RWPE2 (cell line): ENCODE measurements at regions not wholly inside any gene's neighbourhood (a gene's known extent, or its start where the extent isn't known, plus 50 kb on each side); places are given as distances from the start of the nearest gene placed in this dataset.

Source experiments
- ATAC-seq: fragments of 200-7000 bp; cut with Tn5 transposase; 3 replicates; pipeline ENCODE4 v1.9.1; 2021; ENCODE audit warnings: low read depth
- DNase-seq: peaks from one replicate; pipeline ENCODE4 v3.0.0-alpha.2; 2020; ENCODE audit warnings: low spot score
- H3K27ac ChIP-seq: fragments of 450-650 bp; 2 replicates; pipeline ENCODE4 v1.5.1; 2017; ENCODE audit warnings: mild to moderate bottlenecking; ENCODE audit not compliant: poor library complexity, severe bottlenecking
- H3K27me3 ChIP-seq: fragments of 250-450 bp; sonication (Bioruptor Pico); 2 replicates; pipeline ENCODE4 v1.5.1; 2021; ENCODE audit warnings: mild to moderate bottlenecking, moderate library complexity; ENCODE audit not compliant: insufficient read depth, poor library complexity, severe bottlenecking
- H3K36me3 ChIP-seq: fragments of 250-450 bp; sonication (Bioruptor Pico); 2 replicates; pipeline ENCODE4 v1.5.1; 2020; ENCODE audit warnings: low read depth, mild to moderate bottlenecking, moderate library complexity
- H3K4me1 ChIP-seq: fragments of 250-450 bp; sonication (Bioruptor Pico); 2 replicates; pipeline ENCODE4 v1.5.1; 2021; ENCODE audit warnings: mild to moderate bottlenecking, moderate library complexity; ENCODE audit not compliant: insufficient read depth, poor library complexity, severe bottlenecking
- H3K4me3 ChIP-seq: fragments of 250-450 bp; sonication (Bioruptor Pico); 2 replicates; pipeline ENCODE4 v1.5.1; 2021; ENCODE audit warnings: mild to moderate bottlenecking, moderate library complexity; ENCODE audit not compliant: severe bottlenecking
- H3K9me3 ChIP-seq: fragments of 250-450 bp; sonication (Bioruptor Pico); 2 replicates; pipeline ENCODE4 v1.5.1; 2021; ENCODE audit warnings: mild to moderate bottlenecking, moderate library complexity; ENCODE audit not compliant: severe bottlenecking
- TF ChIP-seq, protein P1 (sequence below): fragments of 450-650 bp; IDR thresholded peaks from one replicate; pipeline ENCODE4 v1.5.1; 2017; ENCODE audit warnings: mild to moderate bottlenecking, moderate library complexity; ENCODE audit not compliant: poor library complexity, severe bottlenecking

DNA sequence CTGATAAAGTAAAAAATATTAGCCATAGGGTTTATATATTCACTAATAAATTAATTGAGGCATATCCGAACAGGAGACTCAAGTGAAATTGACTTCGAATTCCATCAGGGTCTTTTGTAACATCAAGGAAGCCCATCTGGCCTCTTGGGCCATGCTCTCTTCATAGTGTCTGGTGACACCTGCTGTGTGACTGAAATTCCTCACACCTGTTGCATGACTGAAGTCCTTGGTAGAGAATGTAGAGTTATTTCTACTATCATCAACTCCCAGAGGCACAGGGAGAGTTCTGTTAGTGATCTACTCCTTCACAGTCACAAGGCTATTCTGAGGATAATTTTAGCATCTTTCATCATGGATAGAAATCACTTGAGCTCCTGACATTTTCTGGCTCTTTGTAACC lies 138.3 kb upstream of the LSM8 start:
- ATAC-seq = no peak

DNA sequence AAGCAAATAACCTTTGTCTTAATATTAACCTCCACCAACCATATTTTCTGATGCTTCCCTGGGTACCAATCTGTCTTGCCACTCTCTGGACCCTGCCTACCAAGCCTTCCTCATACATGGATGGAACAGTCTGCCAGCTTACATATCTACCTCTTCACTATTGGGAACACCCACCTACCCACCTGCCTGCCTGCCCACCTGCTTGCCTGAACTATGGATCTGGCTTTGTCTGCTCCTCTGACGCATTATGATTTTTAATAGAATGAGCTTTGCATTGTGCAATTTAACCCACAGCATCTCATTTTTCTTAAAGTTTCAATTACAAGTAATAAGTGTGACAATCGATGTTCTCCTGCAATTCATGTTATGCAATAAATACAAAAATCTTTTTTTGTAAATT lies 137.9 kb upstream of the LSM8 start:
- no peak overlapping the region for H3K4me3 ChIP-seq
- no peaks in the 10 kb centered on the region for H3K36me3 ChIP-seq
- no peaks in the 10 kb centered on the region for H3K27me3 ChIP-seq
- ATAC-seq = no peak
- H3K9me3 ChIP-seq = no peaks in the 10 kb centered on the region
- DNase-seq = no peak
- no peaks in the 10 kb centered on the region for H3K4me1 ChIP-seq
- TF ChIP-seq, protein P1, sequence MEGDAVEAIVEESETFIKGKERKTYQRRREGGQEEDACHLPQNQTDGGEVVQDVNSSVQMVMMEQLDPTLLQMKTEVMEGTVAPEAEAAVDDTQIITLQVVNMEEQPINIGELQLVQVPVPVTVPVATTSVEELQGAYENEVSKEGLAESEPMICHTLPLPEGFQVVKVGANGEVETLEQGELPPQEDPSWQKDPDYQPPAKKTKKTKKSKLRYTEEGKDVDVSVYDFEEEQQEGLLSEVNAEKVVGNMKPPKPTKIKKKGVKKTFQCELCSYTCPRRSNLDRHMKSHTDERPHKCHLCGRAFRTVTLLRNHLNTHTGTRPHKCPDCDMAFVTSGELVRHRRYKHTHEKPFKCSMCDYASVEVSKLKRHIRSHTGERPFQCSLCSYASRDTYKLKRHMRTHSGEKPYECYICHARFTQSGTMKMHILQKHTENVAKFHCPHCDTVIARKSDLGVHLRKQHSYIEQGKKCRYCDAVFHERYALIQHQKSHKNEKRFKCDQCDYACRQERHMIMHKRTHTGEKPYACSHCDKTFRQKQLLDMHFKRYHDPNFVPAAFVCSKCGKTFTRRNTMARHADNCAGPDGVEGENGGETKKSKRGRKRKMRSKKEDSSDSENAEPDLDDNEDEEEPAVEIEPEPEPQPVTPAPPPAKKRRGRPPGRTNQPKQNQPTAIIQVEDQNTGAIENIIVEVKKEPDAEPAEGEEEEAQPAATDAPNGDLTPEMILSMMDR = no peak
- no peak overlapping the region for H3K27ac ChIP-seq

More for the DNA sequence above, 138.3 kb upstream of the LSM8 start:
- Histone ChIP-seq H3K27me3 (no peaks in the 10 kb centered on the region), H3K36me3 (no peaks in the 10 kb centered on the region), H3K4me1 (no peaks in the 10 kb centered on the region), H3K9me3 (no peaks in the 10 kb centered on the region), H3K4me3 (no peak overlapping the region), H3K27ac (no peak overlapping the region)
- TF ChIP-seq, protein P1 = no peak
- DNase-seq = no peak

DNA sequence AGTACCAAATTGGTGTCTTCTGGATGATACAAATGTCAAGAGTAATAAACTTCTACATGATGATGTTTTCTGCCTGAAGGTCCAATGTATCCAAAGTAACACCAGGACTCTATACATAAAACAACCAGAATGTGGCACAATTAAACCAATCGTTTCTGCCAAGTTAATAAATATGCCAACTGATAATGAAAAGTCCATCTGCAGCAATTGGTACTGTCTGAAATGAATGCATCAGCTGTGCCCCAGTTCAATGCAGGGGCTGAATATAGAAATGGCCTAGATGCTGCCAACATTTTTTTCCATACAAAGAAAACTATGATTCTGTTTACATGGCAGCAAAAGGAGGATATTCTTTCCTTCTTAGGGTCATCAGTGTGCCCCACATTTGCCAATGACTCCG lies 137.2 kb upstream of the LSM8 start:
- TF ChIP-seq, protein P1 = no peak
- H3K4me1 ChIP-seq = no peaks in the 10 kb centered on the region
- DNase-seq (no peak), ATAC-seq (no peak)
- no peaks in the 10 kb centered on the region for H3K27me3 ChIP-seq
- H3K27ac ChIP-seq = no peak overlapping the region
- no peaks in the 10 kb centered on the region for H3K9me3 ChIP-seq
- no peaks in the 10 kb centered on the region for H3K36me3 ChIP-seq
- H3K4me3 ChIP-seq = no peak overlapping the region

DNA sequence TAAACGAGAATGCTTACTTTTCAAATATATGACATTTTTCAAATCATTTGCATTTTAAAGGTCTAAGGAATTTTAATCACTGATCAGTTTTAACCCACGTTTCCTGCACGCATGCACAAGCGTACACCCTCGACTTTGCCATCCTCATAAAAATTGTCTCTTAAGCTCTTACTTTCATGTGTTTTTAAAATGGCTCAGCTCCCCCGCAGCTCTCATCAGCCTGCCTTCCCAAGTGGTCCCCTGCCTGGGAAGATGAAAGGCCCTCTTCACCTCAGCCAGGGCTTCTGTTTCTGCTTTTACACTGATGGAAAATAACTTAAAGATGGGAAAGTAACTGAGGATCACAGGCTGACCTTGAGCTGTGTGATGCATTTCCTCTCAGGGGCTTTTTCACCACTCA lies 131.6 kb upstream of the LSM8 start:
- TF ChIP-seq, protein P1 = no peak
- no peak overlapping the region for H3K27ac ChIP-seq
- no peak for ATAC-seq
- no peaks in the 10 kb centered on the region for H3K27me3 ChIP-seq
- H3K4me1 ChIP-seq = peaks cover 10% of the 10 kb centered on the region
- no peaks in the 10 kb centered on the region for H3K9me3 ChIP-seq
- H3K36me3 ChIP-seq = no peaks in the 10 kb centered on the region
- DNase-seq = no peak
- H3K4me3 ChIP-seq = no peak overlapping the region

DNA sequence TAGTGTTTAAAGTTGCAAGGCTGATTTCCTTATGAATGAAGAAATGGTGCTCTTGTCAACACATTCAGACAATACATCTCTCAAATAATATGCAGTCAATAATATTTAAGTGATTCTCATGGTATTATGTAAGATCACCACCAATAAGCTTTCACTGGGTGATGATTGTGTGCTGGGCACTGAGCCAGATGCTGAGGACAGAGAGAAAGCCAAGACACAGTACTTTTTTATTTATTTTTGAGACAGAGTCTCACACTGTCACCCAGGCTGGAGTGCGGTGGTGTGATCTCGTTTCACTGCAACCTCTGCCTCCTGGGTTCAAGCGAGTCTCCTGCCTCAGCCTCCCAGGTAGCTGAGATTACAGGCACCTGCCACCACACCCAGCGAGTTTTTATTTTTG lies 130.6 kb upstream of the LSM8 start:
- Histone ChIP-seq H3K4me1 (peaks cover 16% of the 10 kb centered on the region), H3K27me3 (no peaks in the 10 kb centered on the region), H3K36me3 (no peaks in the 10 kb centered on the region), H3K4me3 (no peak overlapping the region), H3K27ac (peak overlapping the region; percentile 41), H3K9me3 (no peaks in the 10 kb centered on the region)
- TF ChIP-seq, protein P1 = no peak
- no peak for ATAC-seq
- no peak for DNase-seq
